ENCODE measurements at regions not wholly inside any gene's neighbourhood (a gene's known extent, or its start where the extent isn't known, plus 50 kb on each side); places are given as distances from the start of the nearest gene placed in this dataset.

DNA sequence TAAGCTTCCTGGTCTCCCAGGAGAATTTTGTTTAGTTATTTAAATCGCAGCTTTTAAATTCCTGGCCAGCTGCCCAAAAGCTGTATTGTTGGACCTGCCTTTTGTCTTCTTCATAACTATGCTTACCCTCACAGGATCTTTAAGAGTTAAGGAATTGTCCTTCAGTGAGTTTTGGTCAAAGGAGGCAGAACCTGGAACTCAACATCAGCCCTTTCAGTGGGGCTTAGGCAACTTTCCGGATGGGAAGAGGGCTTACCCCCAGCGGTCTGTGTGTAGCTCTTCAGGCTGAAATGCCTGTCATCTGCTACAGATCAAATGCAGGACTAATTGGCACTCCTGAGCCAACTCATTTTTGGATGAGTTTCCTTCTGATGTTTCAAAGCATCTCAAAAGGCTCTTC, 402.6 kb downstream of the SIPA1L2 start:
- DNase-seq, result no peak

- DNase-seq, result no peak
Measured at GRCh38 chr1:232226197-232226712, 403.7 kb downstream of the SIPA1L2 start.

DNA sequence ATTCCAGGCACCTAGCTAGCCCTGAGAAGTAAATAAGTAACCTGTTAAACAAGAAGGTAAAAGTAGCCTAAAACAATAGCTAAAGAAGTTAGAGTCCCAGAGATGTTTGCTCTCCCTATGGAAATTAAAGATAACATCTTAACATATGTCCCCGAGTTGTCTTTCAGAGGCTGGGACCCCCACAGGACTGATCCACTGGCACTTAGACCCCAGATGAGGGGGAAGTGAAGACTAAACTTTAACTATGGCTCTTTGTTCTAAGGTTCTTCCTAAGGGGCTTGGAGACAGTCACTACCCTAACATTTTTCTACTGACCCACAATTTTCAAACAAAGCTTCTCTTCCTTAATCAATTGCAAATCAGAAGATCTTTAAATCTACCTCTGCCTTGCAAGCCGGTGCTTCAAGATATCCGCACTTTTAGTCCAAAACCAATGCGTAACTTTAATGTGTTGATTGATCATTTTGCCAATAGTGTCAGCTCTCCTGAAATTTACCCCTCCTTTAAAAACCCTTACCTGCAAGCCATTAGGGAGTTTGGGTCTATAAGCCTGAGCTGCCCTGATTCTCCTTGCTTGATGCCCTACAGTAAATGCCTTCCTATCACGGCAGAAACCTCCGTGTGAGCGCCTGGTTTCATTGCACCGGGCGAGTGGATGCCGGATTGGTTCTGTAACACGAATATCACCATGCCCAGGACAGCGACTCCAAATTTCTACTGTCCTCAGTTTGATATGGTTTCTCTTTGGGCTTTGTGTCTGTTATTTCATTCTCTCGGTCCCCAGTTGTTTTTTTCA, 404.4 kb downstream of the SIPA1L2 start:
- no peak for DNase-seq

DNA sequence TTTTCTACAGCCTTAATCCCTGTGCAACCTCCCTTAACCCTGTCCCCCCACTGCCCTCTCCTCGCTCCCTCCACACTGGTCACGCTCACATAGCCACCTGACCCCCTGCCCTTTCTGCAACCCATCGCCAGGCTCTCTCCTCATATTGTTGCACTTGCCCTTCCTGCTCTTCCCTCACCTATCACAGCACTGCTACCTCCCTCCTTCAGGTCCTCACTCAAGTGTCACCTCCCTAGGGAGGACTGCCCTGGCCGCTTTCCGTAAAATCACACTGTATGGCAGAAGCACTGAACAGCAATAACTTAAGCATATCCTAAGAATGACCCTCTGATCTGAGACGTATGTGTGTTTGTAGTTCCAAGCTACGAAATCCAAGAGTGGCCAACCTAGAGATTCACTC, 406.0 kb downstream of the SIPA1L2 start:
- no peak for DNase-seq

- DNase-seq, result no peak
Measured at GRCh38 chr1:232223183-232223708, 406.7 kb downstream of the SIPA1L2 start.

GRCh38 chr1:232222614-232223013, 407.3 kb downstream of the SIPA1L2 start:
- no peak for DNase-seq

DNA sequence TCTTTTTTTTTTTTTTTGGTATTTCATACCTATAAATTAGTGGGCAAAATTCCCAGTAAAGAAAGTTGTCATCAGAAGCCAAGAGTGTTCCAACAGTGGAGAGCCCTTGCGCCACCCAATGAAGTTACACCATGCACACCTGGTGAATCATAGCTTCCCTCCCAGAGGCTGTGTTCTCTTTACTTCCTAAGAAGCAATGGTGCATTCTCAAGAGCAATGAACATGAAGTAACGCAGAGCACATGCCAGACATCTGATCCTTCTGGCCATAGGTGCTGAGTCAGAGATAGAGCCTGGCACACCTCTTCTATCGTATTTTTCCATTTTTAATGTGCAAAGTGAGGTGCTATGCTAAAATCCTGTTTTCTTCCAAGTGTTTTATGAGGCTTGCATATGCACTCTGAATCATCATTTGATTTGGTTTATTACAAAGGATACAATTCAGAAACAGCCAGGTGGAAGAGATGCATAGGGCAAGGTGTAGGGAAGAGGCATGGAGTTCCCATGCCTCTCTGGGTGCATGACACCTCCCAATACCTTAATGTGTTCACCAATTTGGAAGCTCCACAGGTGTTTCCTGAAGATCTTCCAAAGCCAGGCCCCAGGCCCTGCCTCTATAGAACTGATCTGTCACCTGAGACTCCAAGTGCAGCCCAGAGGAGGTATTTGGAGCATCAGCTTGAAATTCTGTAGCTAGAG, 408.0 kb downstream of the SIPA1L2 start:
- DNase-seq, result no peak

- DNase-seq, result no peak
Measured at GRCh38 chr1:232218955-232219865, 410.7 kb downstream of the SIPA1L2 start.

- DNase-seq, result no peak
Measured at GRCh38 chr1:232213928-232214327, 416.0 kb downstream of the SIPA1L2 start.

- no peak for DNase-seq
Measured at GRCh38 chr1:232212253-232212652, 417.7 kb downstream of the SIPA1L2 start.

DNA sequence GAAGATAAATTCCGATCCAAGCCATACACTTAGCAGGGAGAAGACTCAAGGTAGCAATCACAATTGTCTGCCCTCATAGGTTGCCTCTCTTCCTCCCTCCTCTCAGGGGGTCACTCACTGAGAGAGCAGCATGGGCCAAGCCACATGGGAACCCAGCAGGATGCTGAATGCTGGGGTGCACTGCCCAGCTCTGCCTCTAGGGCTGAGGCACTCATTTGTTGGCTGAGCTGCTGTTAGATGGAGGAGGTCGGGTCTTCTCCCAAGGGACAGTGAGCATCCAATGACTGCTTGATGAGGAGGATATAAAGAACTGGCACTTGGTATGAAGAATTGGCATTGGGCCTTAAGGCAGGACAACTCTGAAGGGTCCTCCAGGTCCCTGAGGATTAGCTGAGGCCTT, 418.8 kb downstream of the SIPA1L2 start:
- DNase-seq, result peak in 2 of 4 experiments; percentile 5 to 19

GRCh38 chr1:232209357-232209756, 420.6 kb downstream of the SIPA1L2 start:
- DNase-seq, result no peak

- no peak for DNase-seq
Measured at GRCh38 chr1:232207073-232207866, 422.7 kb downstream of the SIPA1L2 start.

GRCh38 chr1:232204269-232204668, 425.7 kb downstream of the SIPA1L2 start:
- no peak for DNase-seq

- no peak for DNase-seq
Measured at GRCh38 chr1:232201024-232201423, 428.9 kb downstream of the SIPA1L2 start.

DNA sequence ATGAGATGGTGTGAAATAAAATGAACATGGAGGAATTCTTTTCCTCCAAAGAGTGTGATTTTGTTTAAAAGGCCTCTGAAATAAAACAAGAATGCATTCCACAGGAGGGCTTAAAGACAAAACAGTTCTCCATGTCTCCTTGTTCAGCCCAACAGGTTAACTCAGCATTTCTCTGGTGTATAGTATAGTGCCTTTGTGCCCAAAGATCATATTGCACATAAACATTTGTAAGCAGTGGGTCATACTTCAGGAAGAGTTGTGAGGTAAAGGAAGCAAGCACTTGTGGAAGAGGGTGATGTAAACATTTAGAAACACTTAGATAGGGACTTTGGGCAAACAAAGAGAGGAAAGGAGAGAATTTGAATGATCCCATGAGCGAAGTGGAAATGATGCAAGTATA, 433.9 kb downstream of the SIPA1L2 start:
- no peak for DNase-seq

GRCh38 chr1:232194424-232194823, 435.5 kb downstream of the SIPA1L2 start:
- no peak for DNase-seq

- DNase-seq, result no peak
Measured at GRCh38 chr1:232193451-232193783, 436.5 kb downstream of the SIPA1L2 start.

GRCh38 chr1:232192781-232193450, 437.0 kb downstream of the SIPA1L2 start:
- no peak for DNase-seq

GRCh38 chr1:232191560-232191959, 438.4 kb downstream of the SIPA1L2 start:
- DNase-seq, result no peak

DNA sequence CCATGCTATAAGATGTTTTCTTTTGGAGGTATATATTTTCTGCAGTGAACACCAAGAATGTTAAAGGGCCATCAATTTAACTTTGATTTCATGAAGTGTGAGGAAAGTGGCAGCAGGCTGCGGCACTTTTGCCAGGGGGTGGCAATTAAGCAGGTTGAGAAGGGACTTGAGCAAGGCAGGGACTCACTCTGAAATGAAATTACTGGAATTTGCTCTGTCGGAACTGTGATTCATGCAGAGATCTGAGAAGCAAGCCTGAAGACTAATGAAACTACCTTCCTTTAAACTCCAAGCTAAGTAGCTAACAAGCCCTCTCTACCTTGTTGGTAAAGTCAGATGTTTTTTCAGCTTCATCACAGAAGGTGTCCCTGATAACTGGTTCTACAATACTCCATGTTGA, 441.6 kb downstream of the SIPA1L2 start:
- no peak for DNase-seq
